Caco-2 (cell line): ENCODE measurements at regions not wholly inside any gene's neighbourhood (a gene's known extent, or its start where the extent isn't known, plus 50 kb on each side); places are given as distances from the start of the nearest gene placed in this dataset.
A peak's percentile ranks its signal among the peaks of the same experiment; 100 is the strongest.

Experiments used
- BruUV-seq: library from RNA; stranded (reverse); fragments of 400-500 nt; replicated peaks from 2 replicates; lab custom pipeline; 2021; lab: Mats Ljungman, UMichigan
- CTCF ChIA-PET: fragments of 300-600 bp; sonication (Branson Sonifier 250); formaldehyde crosslinking; loops from one replicate; lab custom pipeline; 2022; ENCODE audit warnings: antibody characterized with exemption; lab: Charles Lee
- POLR2A ChIA-PET: fragments of 300-600 bp; sonication (Branson Sonifier 250); formaldehyde crosslinking; loops from one replicate; lab custom pipeline; 2022; ENCODE audit warnings: antibody characterized with exemption; lab: Charles Lee
- DNase-seq, 2 experiments: peaks; one replicate each; pipeline versions ENCODE4 v3.0.0 to v3.0.0-alpha.2; 2020 to 2022
- H3K27me3 ChIP-seq: replicated peaks from 2 replicates; pipeline ENCODE4 v1.6.0; 2011; ENCODE audit warnings: low read length; ENCODE audit not compliant: control insufficient read depth, insufficient read depth
- H3K36me3 ChIP-seq: 2 replicates; pipeline ENCODE4 v1.5.1; 2011; ENCODE audit warnings: low read length; ENCODE audit not compliant: control insufficient read depth, insufficient read depth
- H3K4me1 ChIP-seq: fragments of 250-450 bp; sonication (Bioruptor Pico); 2 replicates; pipeline ENCODE4 v1.5.1; 2020; ENCODE audit warnings: mild to moderate bottlenecking
- H3K4me3 ChIP-seq: 2 replicates; pipeline ENCODE4 v1.5.1; 2011; ENCODE audit warnings: low read depth, mild to moderate bottlenecking, control low read depth, low read length
- H3K9me3 ChIP-seq: fragments of 250-450 bp; sonication (Bioruptor Pico); 2 replicates; pipeline ENCODE4 v1.5.1; 2020; ENCODE audit warnings: mild to moderate bottlenecking, moderate library complexity
- H3K27ac Mint-ChIP-seq: one replicate; pipeline ENCODE4 v1.8.0; 2022; ENCODE audit warnings: mixed read lengths; ENCODE audit not compliant: unreplicated experiment
- H3K27me3 Mint-ChIP-seq: one replicate; pipeline ENCODE4 v1.8.0; 2022; ENCODE audit warnings: mixed read lengths; ENCODE audit not compliant: insufficient read depth, unreplicated experiment
- H3K36me3 Mint-ChIP-seq: one replicate; pipeline ENCODE4 v1.8.0; 2022; ENCODE audit warnings: mild to moderate bottlenecking, mixed read lengths; ENCODE audit not compliant: insufficient read depth, unreplicated experiment
- H3K4me1 Mint-ChIP-seq: one replicate; pipeline ENCODE4 v1.8.0; 2022; ENCODE audit warnings: low read depth, mixed read lengths; ENCODE audit not compliant: unreplicated experiment
- H3K4me3 Mint-ChIP-seq: one replicate; pipeline ENCODE4 v1.8.0; 2022; ENCODE audit warnings: mild to moderate bottlenecking, moderate library complexity, mixed read lengths; ENCODE audit not compliant: unreplicated experiment
- H3K9me3 Mint-ChIP-seq: one replicate; pipeline ENCODE4 v1.8.0; 2022; ENCODE audit warnings: mixed read lengths; ENCODE audit not compliant: unreplicated experiment
- CTCF ChIP-seq, 2 experiments: fragments of 200-600 bp in 1 of 2; IDR thresholded peaks; 1 replicate in 1 of 2; 2 replicates in 1 of 2; pipeline versions ENCODE4 v1.5.1 to v1.8.0; 2011 to 2022; ENCODE audit warnings: antibody characterized with exemption in 1 of 2, control low read depth in 1 of 2, inconsistent platforms in 1 of 2, low read depth in 1 of 2, low read length in 1 of 2, mild to moderate bottlenecking in 1 of 2, moderate library complexity in 1 of 2; ENCODE audit not compliant: insufficient read depth in 1 of 2, severe bottlenecking in 1 of 2, unreplicated experiment in 1 of 2
- intact Hi-C: fragments of 100-400 bp; cut with micrococcal nuclease; formaldehyde crosslinking; loops from one replicate; pipeline ENCODE4 v1.10.0; 2022; ENCODE audit not compliant: unreplicated experiment

GRCh38 chr4:141307241-141307689 lies 86.6 kb downstream of the ZNF330 start:
- H3K4me3 ChIP-seq = no peak overlapping the region
- H3K4me1 Mint-ChIP-seq = no peaks in the 10 kb centered on the region
- TF ChIP-seq CTCF (IDR thresholded peaks at IDR 0.05; ENCODE audit: insufficient read depth in 1 of 2, low read depth in 1 of 2, low read length in 1 of 2, severe bottlenecking in 1 of 2, unreplicated experiment in 1 of 2) = peak; percentile 67 to 82
- ChIA-PET POLR2A (no interaction called here), CTCF (no interaction called here)
- H3K27me3 Mint-ChIP-seq = peaks cover 3% of the 10 kb centered on the region
- intact Hi-C loops = loop anchor here (1.0 to 2.0 kb wide), 4 partner anchors 149 to 404 kb away; no protein-coding TSS in a partner anchor
- no peaks in the 10 kb centered on the region for H3K9me3 ChIP-seq
- no TSS peak for BruUV-seq
- H3K36me3 Mint-ChIP-seq = no peaks in the 10 kb centered on the region
- no peak overlapping the region for H3K27ac Mint-ChIP-seq
- H3K4me3 Mint-ChIP-seq = no peak overlapping the region
- H3K27me3 ChIP-seq = no peaks in the 10 kb centered on the region
- H3K9me3 Mint-ChIP-seq = no peaks in the 10 kb centered on the region
- peak; percentile 46 to 55 for DNase-seq
- H3K36me3 ChIP-seq = no peaks in the 10 kb centered on the region
- H3K4me1 ChIP-seq = no peaks in the 10 kb centered on the region

- no peak overlapping the region for H3K4me3 Mint-ChIP-seq
- H3K9me3 Mint-ChIP-seq = no peaks in the 10 kb centered on the region
- Histone ChIP-seq H3K27me3 (no peaks in the 10 kb centered on the region), H3K4me3 (no peak overlapping the region), H3K4me1 (no peaks in the 10 kb centered on the region), H3K9me3 (no peaks in the 10 kb centered on the region), H3K36me3 (no peaks in the 10 kb centered on the region)
- ChIA-PET POLR2A (no interaction called here), CTCF (no interaction called here)
- H3K27me3 Mint-ChIP-seq = peaks cover 10% of the 10 kb centered on the region
- no peak overlapping the region for H3K27ac Mint-ChIP-seq
- no peak for DNase-seq
- intact Hi-C loops = no loop called here
- TF ChIP-seq CTCF (IDR thresholded peaks at IDR 0.05; ENCODE audit: insufficient read depth in 1 of 2, low read depth in 1 of 2, low read length in 1 of 2, severe bottlenecking in 1 of 2, unreplicated experiment in 1 of 2) = no peak
- H3K4me1 Mint-ChIP-seq = no peaks in the 10 kb centered on the region
- no TSS peak for BruUV-seq
- H3K36me3 Mint-ChIP-seq = no peaks in the 10 kb centered on the region
These were observed 89.2 kb downstream of the ZNF330 start for GRCh38 chr4:141309874-141310273.

- ChIA-PET POLR2A (no interaction called here), CTCF (no interaction called here)
- Histone ChIP-seq H3K9me3 (no peaks in the 10 kb centered on the region), H3K4me3 (no peak overlapping the region), H3K4me1 (no peaks in the 10 kb centered on the region), H3K27me3 (no peaks in the 10 kb centered on the region), H3K36me3 (no peaks in the 10 kb centered on the region)
- Mint-ChIP-seq H3K4me1 (no peaks in the 10 kb centered on the region), H3K27ac (no peak overlapping the region), H3K4me3 (no peak overlapping the region), H3K36me3 (no peaks in the 10 kb centered on the region), H3K9me3 (no peaks in the 10 kb centered on the region), H3K27me3 (peaks cover 10% of the 10 kb centered on the region)
- TF ChIP-seq CTCF (IDR thresholded peaks at IDR 0.05; ENCODE audit: insufficient read depth in 1 of 2, low read depth in 1 of 2, low read length in 1 of 2, severe bottlenecking in 1 of 2, unreplicated experiment in 1 of 2) = no peak
- intact Hi-C loops = no loop called here
- no peak for DNase-seq
- no TSS peak for BruUV-seq
These were observed 90.8 kb downstream of the ZNF330 start for GRCh38 chr4:141311246-141312204.
